ENCODE measurements at regions not wholly inside any gene's neighbourhood (a gene's known extent, or its start where the extent isn't known, plus 50 kb on each side); places are given as distances from the start of the nearest gene placed in this dataset.

GRCh38 chrX:43586830-43587229 is 69.3 kb upstream of the MAOA start:
- no peak for DNase-seq (ENCODE audit: low read depth in 1 of 2, low spot score in 2 of 2)
- Histone ChIP-seq H3K79me1 (ENCODE audit: low read depth, low read length) (no peaks in the 10 kb centered on the region), H3K14ac (ENCODE audit: insufficient read length) (no peak overlapping the region), H3K4me1 (replicated peaks in 1 of 4; ENCODE audit: control insufficient read depth in 3 of 4, insufficient read depth in 4 of 4, low read length in 3 of 4) (no peaks in the 10 kb centered on the region), H3K23me2 (ENCODE audit: low read depth, low read length) (no peaks in the 10 kb centered on the region), H3K36me3 (ENCODE audit: control insufficient read depth in 2 of 4, insufficient read depth in 4 of 4, low read length in 3 of 4) (no peaks in the 10 kb centered on the region), H4K20me1 (replicated peaks in 1 of 2; ENCODE audit: control insufficient read depth in 1 of 2, insufficient read depth in 2 of 2, low read length in 2 of 2) (no peaks in the 10 kb centered on the region), H2BK12ac (ENCODE audit: low read depth, low read length) (no peak overlapping the region), H3K79me2 (ENCODE audit: control insufficient read depth in 1 of 2, insufficient read depth in 2 of 2, low read length in 2 of 2) (no peaks in the 10 kb centered on the region), H3K9ac (replicated peaks in 1 of 4; ENCODE audit: extremely low read depth in 1 of 4, low read depth in 3 of 4, low read length in 3 of 4) (no peak overlapping the region), H2BK15ac (ENCODE audit: low read length) (no peak overlapping the region), H3K18ac (ENCODE audit: extremely low read depth, low read length) (no peak overlapping the region), H4K91ac (replicated peaks; ENCODE audit: insufficient read length, low read length) (no peak overlapping the region), H2BK120ac (replicated peaks; ENCODE audit: low read depth, low read length) (no peak overlapping the region), H3K4ac (replicated peaks; ENCODE audit: insufficient read length, low read depth, low read length) (no peak overlapping the region), H2BK5ac (ENCODE audit: low read depth, low read length) (no peak overlapping the region), H3K4me2 (ENCODE audit: insufficient read depth in 1 of 2, low read depth in 2 of 2, low read length in 2 of 2) (no peak overlapping the region), H2AK5ac (ENCODE audit: low read depth, low read length) (no peak overlapping the region), H3K27me3 (replicated peaks in 1 of 4; ENCODE audit: control insufficient read depth in 3 of 4, extremely low read depth in 1 of 4, insufficient read depth in 3 of 4, low read length in 3 of 4) (no peaks in the 10 kb centered on the region), H3K56ac (replicated peaks; ENCODE audit: insufficient read length, low read depth, low read length) (no peak overlapping the region), H3K23ac (ENCODE audit: insufficient read length) (no peak overlapping the region), H3K27ac (ENCODE audit: low read depth, low read length) (no peak overlapping the region), H2BK20ac (ENCODE audit: low read length) (no peak overlapping the region), H2AFZ (ENCODE audit: low read length) (no peak overlapping the region), H3K4me3 (ENCODE audit: extremely low read depth in 1 of 4, insufficient read depth in 2 of 4, low read depth in 3 of 4, low read length in 4 of 4) (no peak overlapping the region), H4K8ac (ENCODE audit: extremely low read depth, insufficient read depth, low read length) (no peak overlapping the region), H4K5ac (ENCODE audit: insufficient read length, low read depth, low read length) (no peak overlapping the region), H3K9me3 (ENCODE audit: insufficient read depth in 2 of 2, low read depth in 1 of 2, low read length in 1 of 2) (no peaks in the 10 kb centered on the region)
- POLR2A ChIA-PET (ENCODE audit: partially characterized antibody): no interaction called here
- CTCF ChIA-PET (ENCODE audit: partially characterized antibody): interaction anchor here (1.1 to 2.2 kb wide), 2 partner anchors 163 kb away, joined by 3 to 15 read pairs; no protein-coding TSS in a partner anchor
- FAIRE-seq: no peak
- no peak for TF ChIP-seq E2F6 (IDR thresholded peaks at IDR 0.05)
- TF ChIP-seq BCL11A (IDR thresholded peaks at IDR 0.05; ENCODE audit: low read depth in 2 of 2, low read length in 2 of 2): no peak
- WGBS, 2 experiments (ENCODE audit: extremely low coverage in 1 of 2, insufficient coverage in 1 of 2, insufficient read length in 1 of 2, insufficient replicate concordance in 2 of 2, low coverage in 1 of 2, low lambda C conversion rate in 2 of 2, missing lambda C conversion rate in 1 of 2): 89% methylated on average over 2 of the region's 2 CpGs; no CpG with 5 or more reads in 1 of the 2 experiments
